HL-60/S4 treated with phorbol 12-myristate 13-acetate at 8.2 ng/mL for 4 days and 3 days (cell line): ENCODE measurements at regions not wholly inside any gene's neighbourhood (a gene's known extent, or its start where the extent isn't known, plus 50 kb on each side); places are given as distances from the start of the nearest gene placed in this dataset.
"Not testable (repeated sequence)": the region's sequence is repeated elsewhere in the genome, so short reads cannot be mapped to it uniquely, and the experiment has no call there.

ENCODE experiments used
- in situ Hi-C: fragments of 300-500 bp; cut with MboI; formaldehyde crosslinking; loops from 2 replicates; pipeline ENCODE4 v1.15.0; 2022; ENCODE audit warnings: low sequenced_read_pairs

DNA sequence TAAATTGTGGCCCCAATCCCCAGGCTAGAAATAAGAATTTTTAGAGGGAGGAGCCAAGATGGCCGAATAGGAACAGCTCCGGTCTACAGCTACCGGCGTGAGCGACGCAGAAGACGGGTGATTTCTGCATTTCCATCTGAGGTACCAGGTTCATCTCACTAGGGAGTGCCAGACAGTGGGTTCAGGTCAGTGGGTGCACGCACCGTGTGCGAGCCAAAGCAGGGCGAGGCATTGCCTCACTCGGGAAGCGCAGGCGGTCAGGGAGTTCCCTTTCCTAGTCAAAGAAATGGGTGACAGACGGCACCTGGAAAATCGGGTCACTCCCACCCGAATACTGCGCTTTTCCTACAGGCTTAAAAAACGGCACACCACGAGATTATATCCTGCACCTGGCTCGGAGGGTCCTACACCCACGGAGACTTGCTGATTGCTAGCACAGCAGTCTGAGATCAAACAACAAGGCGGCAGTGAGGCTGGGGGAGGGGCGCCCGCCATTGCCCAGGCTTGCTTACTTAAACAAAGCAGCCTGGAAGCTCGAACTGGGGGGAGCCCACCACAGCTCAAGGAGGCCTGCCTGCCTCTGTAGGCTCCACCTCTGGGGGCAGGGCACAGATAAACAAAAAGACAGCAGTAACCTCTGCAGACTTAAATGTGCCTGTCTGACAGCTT is 257.7 kb upstream of the MEIS1 start:
- in situ Hi-C loops: not testable (repeated sequence)

- in situ Hi-C loops: no loop called here
Measured at GRCh38 chr2:66174491-66174890, 260.4 kb upstream of the MEIS1 start.

GRCh38 chr2:66173645-66174044 is 261.3 kb upstream of the MEIS1 start:
- in situ Hi-C loops: no loop called here

DNA sequence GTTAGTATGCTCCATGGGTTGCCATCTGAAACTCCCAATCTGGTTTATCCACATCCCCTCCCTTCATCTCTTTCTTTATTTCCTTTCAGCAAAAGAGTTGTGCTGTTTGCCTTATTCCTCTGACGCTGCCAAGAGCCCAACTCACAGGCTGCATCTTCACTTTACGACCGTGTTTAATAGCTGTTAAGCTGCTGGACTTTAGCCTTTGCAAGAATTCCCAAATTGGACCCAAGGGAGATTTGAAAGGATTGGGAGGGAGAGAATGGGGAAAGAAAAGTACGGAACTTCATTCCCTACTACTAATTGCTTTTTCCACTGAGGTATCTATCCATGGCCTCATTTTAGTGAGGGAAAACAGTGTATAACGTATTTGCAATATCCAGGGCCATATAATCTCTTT is 263.4 kb upstream of the MEIS1 start:
- in situ Hi-C loops: no loop called here

DNA sequence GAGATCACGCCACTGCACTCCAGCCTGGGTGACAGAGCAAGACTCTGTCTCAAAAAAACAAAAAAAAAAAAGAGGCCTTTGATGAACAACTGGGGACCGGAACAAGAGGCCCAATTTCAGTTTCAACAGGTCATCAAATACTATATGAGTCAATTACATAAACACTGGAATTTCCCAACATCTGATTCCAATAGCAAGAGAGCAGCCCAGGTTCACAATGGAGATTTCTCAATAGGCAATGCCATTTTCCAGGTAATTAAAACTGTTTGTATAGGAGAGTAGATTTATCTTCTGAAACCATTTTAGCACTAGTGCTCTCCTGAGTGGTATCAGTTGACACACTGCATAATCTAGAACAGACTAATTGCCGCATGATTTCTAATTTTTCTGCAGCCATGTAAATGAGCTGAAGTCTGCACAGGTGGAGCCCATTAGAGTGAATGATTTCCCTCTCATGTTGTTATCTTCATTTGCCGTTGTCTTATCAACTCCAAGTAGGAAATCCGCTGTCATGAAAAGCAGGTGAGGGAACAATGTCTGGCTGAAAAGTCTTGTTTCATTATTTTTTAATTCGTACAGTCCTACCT is 264.1 kb upstream of the MEIS1 start:
- in situ Hi-C loops: no loop called here

DNA sequence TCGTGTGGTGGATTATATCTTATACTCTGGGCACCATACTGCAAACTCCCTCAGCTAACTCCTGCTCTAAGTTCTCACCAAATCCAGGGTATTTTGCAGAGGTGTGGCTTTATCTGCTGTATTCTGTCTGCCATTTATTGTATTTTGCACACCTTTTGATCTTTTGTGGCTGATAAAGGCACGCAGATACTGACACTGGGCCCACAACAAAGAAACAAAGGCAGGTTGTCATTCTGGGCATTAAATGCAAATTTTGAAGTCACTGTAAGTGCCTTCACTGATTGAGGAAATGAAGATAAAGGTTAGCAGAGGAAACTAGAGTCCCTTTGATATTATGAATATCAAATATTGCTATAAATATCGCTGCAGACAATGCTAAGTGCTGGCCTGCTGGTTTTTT is 265.8 kb upstream of the MEIS1 start:
- in situ Hi-C loops: no loop called here

- in situ Hi-C loops: no loop called here
Measured at GRCh38 chr2:66164470-66164869, 270.5 kb upstream of the MEIS1 start.

DNA sequence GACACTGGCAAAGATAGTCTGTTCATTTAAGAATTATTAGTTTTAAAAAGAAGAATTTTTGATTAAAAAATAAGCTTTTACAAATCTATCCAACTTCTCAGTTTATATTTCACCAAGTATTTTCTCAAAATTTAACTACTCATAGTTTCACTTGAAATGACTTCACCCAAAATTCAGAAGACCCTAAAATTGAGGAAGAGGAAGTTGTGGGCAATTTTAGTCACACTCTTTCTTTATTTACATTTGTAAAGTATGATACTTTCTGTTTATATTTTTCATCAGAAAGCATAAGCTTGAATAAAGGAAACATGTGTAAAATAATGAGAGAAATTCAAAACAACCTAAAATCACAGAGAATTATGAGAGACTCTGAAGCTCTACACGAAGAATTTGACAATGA is 278.8 kb upstream of the MEIS1 start:
- in situ Hi-C loops: no loop called here

- in situ Hi-C loops: no loop called here
Measured at GRCh38 chr2:66153941-66154340, 281.0 kb upstream of the MEIS1 start.

GRCh38 chr2:66145490-66145889 is 289.4 kb upstream of the MEIS1 start:
- in situ Hi-C loops: no loop called here

- in situ Hi-C loops: not testable (repeated sequence)
Measured at GRCh38 chr2:66144324-66144723, 290.6 kb upstream of the MEIS1 start.

- in situ Hi-C loops: no loop called here
Measured at GRCh38 chr2:66137606-66138130, 297.3 kb upstream of the MEIS1 start.

DNA sequence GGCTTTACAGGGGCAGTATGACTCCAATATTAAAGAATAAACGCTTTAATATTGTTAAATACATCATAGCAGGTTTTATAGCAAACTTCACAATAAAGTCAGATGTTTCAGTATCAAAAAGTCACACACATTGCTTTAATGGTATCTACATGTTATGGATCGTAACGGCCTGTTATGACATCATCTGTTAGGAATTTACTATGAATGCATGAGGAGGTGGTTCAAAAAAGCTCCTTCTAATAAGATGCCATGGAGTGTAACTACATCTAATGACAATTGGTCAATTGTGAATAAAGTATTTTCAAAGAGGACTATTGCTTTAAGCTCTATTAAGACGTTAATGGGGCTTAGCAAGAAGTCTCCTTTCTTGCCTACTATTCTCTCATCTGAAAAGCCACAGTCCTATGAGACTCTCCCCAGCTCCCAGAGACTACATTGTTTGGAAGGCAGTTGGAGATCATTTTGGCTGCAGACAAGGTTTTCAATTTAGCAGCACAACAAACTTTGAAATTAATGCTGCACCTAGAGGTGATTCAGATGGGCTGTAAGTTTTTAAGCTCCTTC is 300.7 kb upstream of the MEIS1 start:
- in situ Hi-C loops: no loop called here

GRCh38 chr2:66127656-66128055 is 307.3 kb upstream of the MEIS1 start:
- in situ Hi-C loops: no loop called here

DNA sequence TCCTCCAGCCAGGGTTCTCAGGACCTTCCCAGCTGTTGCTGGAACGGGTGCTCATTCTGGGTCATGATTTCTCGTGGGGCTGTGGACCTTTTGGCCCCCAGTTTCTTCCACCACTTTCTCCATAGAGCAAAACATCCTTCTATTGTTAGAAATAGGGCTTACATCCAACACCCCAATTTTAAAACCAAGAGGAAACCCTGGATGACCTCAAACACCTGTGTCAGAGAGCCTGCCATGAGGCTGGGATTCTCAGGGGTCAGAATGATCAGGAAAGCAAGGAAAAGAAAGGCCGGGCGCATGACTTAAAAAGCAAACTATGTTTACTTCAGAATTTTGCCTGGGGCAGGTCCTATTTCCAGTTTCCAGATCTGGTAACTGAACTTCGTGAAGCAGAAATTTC is 307.9 kb upstream of the MEIS1 start:
- in situ Hi-C loops: no loop called here

DNA sequence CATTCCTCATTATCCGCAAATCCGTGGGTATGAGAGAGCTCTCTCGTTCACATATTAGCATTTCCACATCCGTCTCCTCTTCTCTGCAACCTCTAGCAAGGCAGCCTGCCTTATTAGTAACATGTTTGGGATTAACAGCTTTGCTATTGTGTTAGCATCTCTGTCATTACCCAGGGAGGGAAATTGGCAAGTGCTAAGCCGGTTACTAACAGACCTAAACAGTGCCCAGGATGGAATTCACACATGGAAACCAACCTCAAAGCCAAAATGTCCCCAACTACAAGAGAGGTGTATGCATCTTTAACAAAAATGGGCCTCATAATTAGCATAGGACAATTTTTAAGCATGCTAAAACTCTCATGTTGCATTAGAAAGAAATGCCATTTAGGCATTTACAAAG is 309.0 kb upstream of the MEIS1 start:
- in situ Hi-C loops: no loop called here

GRCh38 chr2:66122516-66122915 is 312.4 kb upstream of the MEIS1 start:
- in situ Hi-C loops: no loop called here

DNA sequence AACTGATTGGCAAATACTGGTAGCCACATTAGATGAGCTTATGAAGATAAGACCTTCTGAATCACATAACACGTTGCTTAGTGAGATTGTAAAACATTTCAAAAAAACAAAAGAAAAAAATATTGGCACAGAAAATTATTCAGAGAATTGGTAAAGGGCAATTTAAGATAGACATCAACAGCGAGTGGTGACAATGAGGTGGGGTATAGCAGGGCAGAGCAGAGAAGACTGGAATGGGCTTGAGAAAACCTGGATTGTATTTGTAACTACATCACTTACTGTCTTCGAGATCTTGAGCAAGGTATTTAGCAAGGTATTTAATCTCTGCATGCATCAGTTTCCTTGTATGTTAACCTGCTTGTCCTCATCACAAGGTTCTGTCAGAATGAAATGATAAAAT is 313.0 kb upstream of the MEIS1 start:
- in situ Hi-C loops: no loop called here

- in situ Hi-C loops: no loop called here
Measured at GRCh38 chr2:66113988-66114625, 320.8 kb upstream of the MEIS1 start.

- in situ Hi-C loops: no loop called here
Measured at GRCh38 chr2:66111706-66112105, 323.2 kb upstream of the MEIS1 start.

- in situ Hi-C loops: no loop called here
Measured at GRCh38 chr2:66110608-66111007, 324.3 kb upstream of the MEIS1 start.

DNA sequence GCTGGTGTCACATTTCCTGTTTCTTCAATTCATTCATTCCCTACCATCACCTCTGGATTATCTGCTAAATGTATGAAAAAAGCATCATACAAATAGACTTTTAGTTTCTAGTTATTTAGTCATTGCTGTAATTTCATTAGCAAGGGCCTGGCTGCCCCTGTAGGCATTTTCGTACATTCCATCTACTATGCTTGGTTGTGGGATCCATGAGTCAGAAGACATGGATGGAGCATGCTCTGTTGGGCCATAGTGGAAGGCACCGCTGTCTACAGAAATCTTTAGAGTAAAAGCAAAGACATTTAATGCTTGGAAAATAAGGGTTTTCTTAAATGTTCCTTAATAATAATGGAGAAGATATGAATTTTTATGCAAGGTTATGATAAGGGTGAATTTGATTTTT is 324.8 kb upstream of the MEIS1 start:
- in situ Hi-C loops: no loop called here
